WTC11 (cell line): ENCODE measurements at regions not wholly inside any gene's neighbourhood (a gene's known extent, or its start where the extent isn't known, plus 50 kb on each side); places are given as distances from the start of the nearest gene placed in this dataset.

Source experiments
- CREB1 ChIP-seq: sonication (generic); formaldehyde crosslinking; IDR thresholded peaks from 2 replicates; pipeline ENCODE4 v1.8.0; 2023; ENCODE audit warnings: mild to moderate bottlenecking, missing genetic modification reagents
- SOX15 ChIP-seq: fragments of 250-450 bp; sonication (Bioruptor Pico); IDR thresholded peaks from 2 replicates; pipeline ENCODE4 v1.9.0; 2021; ENCODE audit warnings: mild to moderate bottlenecking
- ZBTB21 ChIP-seq: sonication (generic); formaldehyde crosslinking; IDR thresholded peaks from 2 replicates; pipeline ENCODE4 v1.8.1; 2023; ENCODE audit warnings: mild to moderate bottlenecking, missing genetic modification reagents, borderline replicate concordance
- ZNF263 ChIP-seq: sonication (generic); formaldehyde crosslinking; IDR thresholded peaks from 2 replicates; pipeline ENCODE4 v1.8.1; 2022; ENCODE audit warnings: low read depth, mild to moderate bottlenecking, moderate library complexity, missing genetic modification reagents
- ZNF317 ChIP-seq: sonication (generic); formaldehyde crosslinking; IDR thresholded peaks from 2 replicates; pipeline ENCODE4 v1.8.1; 2023; ENCODE audit warnings: low read depth, mild to moderate bottlenecking, moderate library complexity, missing genetic modification reagents, borderline replicate concordance
- TF ChIP-seq, protein P1 (sequence below): sonication (generic); formaldehyde crosslinking; IDR thresholded peaks from 2 replicates; pipeline ENCODE4 v1.8.1; 2022; ENCODE audit warnings: low read depth, missing genetic modification reagents, borderline replicate concordance
- TF ChIP-seq, protein P2 (sequence below): sonication (generic); formaldehyde crosslinking; IDR thresholded peaks from 2 replicates; pipeline ENCODE4 v1.8.0; 2023; ENCODE audit warnings: missing genetic modification reagents
- TF ChIP-seq, protein P3 (sequence below): fragments of 250-450 bp; sonication (Bioruptor Pico); IDR thresholded peaks from 2 replicates; pipeline ENCODE4 v1.9.0; 2021; ENCODE audit warnings: mild to moderate bottlenecking, borderline replicate concordance
- TF ChIP-seq, protein P4 (sequence below): sonication (generic); formaldehyde crosslinking; IDR thresholded peaks from 2 replicates; pipeline ENCODE4 v1.8.1; 2023; ENCODE audit warnings: mild to moderate bottlenecking, missing genetic modification reagents
- TF ChIP-seq, protein P5 (sequence below): sonication (generic); formaldehyde crosslinking; IDR thresholded peaks from 2 replicates; pipeline ENCODE4 v1.8.0; 2022; ENCODE audit warnings: missing genetic modification reagents
- TF ChIP-seq, protein P6 (sequence below): sonication (generic); formaldehyde crosslinking; IDR thresholded peaks from 2 replicates; pipeline ENCODE4 v1.8.1; 2023; ENCODE audit warnings: mild to moderate bottlenecking, missing genetic modification reagents, borderline replicate concordance

DNA sequence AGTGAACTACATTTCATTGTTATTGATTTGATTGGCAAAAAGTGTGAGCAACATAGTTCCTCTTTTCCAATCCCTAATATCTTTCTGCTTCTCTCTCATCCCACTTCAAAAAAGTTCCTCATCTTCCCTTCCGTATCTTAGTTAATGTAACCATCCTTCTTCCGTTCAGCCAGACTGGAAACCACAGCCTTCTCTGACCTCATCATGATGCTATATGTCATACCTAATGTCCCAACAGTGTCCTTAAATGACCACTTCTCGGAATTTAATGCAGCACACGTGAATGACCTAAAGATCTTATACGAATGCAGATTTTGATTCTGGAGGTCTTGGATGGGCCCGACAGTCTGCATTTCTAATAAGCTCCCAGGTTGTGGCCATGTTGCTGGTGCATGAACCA lies 320.3 kb upstream of the SATB1 start (continued):
- TF ChIP-seq, protein P1, sequence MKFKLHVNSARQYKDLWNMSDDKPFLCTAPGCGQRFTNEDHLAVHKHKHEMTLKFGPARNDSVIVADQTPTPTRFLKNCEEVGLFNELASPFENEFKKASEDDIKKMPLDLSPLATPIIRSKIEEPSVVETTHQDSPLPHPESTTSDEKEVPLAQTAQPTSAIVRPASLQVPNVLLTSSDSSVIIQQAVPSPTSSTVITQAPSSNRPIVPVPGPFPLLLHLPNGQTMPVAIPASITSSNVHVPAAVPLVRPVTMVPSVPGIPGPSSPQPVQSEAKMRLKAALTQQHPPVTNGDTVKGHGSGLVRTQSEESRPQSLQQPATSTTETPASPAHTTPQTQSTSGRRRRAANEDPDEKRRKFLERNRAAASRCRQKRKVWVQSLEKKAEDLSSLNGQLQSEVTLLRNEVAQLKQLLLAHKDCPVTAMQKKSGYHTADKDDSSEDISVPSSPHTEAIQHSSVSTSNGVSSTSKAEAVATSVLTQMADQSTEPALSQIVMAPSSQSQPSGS (CRISPR knock-in tag): no peak
- TF ChIP-seq, protein P2, sequence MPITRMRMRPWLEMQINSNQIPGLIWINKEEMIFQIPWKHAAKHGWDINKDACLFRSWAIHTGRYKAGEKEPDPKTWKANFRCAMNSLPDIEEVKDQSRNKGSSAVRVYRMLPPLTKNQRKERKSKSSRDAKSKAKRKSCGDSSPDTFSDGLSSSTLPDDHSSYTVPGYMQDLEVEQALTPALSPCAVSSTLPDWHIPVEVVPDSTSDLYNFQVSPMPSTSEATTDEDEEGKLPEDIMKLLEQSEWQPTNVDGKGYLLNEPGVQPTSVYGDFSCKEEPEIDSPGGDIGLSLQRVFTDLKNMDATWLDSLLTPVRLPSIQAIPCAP (CRISPR knock-in tag): no peak
- no peak for TF ChIP-seq ZNF317 (CRISPR knock-in tag)
- TF ChIP-seq, protein P3, sequence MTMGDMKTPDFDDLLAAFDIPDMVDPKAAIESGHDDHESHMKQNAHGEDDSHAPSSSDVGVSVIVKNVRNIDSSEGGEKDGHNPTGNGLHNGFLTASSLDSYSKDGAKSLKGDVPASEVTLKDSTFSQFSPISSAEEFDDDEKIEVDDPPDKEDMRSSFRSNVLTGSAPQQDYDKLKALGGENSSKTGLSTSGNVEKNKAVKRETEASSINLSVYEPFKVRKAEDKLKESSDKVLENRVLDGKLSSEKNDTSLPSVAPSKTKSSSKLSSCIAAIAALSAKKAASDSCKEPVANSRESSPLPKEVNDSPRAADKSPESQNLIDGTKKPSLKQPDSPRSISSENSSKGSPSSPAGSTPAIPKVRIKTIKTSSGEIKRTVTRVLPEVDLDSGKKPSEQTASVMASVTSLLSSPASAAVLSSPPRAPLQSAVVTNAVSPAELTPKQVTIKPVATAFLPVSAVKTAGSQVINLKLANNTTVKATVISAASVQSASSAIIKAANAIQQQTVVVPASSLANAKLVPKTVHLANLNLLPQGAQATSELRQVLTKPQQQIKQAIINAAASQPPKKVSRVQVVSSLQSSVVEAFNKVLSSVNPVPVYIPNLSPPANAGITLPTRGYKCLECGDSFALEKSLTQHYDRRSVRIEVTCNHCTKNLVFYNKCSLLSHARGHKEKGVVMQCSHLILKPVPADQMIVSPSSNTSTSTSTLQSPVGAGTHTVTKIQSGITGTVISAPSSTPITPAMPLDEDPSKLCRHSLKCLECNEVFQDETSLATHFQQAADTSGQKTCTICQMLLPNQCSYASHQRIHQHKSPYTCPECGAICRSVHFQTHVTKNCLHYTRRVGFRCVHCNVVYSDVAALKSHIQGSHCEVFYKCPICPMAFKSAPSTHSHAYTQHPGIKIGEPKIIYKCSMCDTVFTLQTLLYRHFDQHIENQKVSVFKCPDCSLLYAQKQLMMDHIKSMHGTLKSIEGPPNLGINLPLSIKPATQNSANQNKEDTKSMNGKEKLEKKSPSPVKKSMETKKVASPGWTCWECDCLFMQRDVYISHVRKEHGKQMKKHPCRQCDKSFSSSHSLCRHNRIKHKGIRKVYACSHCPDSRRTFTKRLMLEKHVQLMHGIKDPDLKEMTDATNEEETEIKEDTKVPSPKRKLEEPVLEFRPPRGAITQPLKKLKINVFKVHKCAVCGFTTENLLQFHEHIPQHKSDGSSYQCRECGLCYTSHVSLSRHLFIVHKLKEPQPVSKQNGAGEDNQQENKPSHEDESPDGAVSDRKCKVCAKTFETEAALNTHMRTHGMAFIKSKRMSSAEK (CRISPR knock-in tag): no peak
- TF ChIP-seq ZBTB21 (CRISPR knock-in tag): no peak
- no peak for TF ChIP-seq ZNF263
- TF ChIP-seq, protein P4, sequence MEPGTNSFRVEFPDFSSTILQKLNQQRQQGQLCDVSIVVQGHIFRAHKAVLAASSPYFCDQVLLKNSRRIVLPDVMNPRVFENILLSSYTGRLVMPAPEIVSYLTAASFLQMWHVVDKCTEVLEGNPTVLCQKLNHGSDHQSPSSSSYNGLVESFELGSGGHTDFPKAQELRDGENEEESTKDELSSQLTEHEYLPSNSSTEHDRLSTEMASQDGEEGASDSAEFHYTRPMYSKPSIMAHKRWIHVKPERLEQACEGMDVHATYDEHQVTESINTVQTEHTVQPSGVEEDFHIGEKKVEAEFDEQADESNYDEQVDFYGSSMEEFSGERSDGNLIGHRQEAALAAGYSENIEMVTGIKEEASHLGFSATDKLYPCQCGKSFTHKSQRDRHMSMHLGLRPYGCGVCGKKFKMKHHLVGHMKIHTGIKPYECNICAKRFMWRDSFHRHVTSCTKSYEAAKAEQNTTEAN: no peak
- TF ChIP-seq SOX15 (CRISPR knock-in tag): no peak
- TF ChIP-seq, protein P5, sequence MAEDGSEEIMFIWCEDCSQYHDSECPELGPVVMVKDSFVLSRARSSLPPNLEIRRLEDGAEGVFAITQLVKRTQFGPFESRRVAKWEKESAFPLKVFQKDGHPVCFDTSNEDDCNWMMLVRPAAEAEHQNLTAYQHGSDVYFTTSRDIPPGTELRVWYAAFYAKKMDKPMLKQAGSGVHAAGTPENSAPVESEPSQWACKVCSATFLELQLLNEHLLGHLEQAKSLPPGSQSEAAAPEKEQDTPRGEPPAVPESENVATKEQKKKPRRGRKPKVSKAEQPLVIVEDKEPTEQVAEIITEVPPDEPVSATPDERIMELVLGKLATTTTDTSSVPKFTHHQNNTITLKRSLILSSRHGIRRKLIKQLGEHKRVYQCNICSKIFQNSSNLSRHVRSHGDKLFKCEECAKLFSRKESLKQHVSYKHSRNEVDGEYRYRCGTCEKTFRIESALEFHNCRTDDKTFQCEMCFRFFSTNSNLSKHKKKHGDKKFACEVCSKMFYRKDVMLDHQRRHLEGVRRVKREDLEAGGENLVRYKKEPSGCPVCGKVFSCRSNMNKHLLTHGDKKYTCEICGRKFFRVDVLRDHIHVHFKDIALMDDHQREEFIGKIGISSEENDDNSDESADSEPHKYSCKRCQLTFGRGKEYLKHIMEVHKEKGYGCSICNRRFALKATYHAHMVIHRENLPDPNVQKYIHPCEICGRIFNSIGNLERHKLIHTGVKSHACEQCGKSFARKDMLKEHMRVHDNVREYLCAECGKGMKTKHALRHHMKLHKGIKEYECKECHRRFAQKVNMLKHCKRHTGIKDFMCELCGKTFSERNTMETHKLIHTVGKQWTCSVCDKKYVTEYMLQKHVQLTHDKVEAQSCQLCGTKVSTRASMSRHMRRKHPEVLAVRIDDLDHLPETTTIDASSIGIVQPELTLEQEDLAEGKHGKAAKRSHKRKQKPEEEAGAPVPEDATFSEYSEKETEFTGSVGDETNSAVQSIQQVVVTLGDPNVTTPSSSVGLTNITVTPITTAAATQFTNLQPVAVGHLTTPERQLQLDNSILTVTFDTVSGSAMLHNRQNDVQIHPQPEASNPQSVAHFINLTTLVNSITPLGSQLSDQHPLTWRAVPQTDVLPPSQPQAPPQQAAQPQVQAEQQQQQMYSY (CRISPR knock-in tag): no peak
- no peak for TF ChIP-seq CREB1 (CRISPR knock-in tag)
- TF ChIP-seq, protein P6, sequence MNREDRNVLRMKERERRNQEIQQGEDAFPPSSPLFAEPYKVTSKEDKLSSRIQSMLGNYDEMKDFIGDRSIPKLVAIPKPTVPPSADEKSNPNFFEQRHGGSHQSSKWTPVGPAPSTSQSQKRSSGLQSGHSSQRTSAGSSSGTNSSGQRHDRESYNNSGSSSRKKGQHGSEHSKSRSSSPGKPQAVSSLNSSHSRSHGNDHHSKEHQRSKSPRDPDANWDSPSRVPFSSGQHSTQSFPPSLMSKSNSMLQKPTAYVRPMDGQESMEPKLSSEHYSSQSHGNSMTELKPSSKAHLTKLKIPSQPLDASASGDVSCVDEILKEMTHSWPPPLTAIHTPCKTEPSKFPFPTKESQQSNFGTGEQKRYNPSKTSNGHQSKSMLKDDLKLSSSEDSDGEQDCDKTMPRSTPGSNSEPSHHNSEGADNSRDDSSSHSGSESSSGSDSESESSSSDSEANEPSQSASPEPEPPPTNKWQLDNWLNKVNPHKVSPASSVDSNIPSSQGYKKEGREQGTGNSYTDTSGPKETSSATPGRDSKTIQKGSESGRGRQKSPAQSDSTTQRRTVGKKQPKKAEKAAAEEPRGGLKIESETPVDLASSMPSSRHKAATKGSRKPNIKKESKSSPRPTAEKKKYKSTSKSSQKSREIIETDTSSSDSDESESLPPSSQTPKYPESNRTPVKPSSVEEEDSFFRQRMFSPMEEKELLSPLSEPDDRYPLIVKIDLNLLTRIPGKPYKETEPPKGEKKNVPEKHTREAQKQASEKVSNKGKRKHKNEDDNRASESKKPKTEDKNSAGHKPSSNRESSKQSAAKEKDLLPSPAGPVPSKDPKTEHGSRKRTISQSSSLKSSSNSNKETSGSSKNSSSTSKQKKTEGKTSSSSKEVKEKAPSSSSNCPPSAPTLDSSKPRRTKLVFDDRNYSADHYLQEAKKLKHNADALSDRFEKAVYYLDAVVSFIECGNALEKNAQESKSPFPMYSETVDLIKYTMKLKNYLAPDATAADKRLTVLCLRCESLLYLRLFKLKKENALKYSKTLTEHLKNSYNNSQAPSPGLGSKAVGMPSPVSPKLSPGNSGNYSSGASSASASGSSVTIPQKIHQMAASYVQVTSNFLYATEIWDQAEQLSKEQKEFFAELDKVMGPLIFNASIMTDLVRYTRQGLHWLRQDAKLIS: no peak
